Esophagus squamous epithelium (tissue), 5 donors: ENCODE measurements at regions not wholly inside any gene's neighbourhood (a gene's known extent, or its start where the extent isn't known, plus 50 kb on each side); places are given as distances from the start of the nearest gene placed in this dataset.

ENCODE experiments used
- DNase-seq: peaks from one replicate; lab custom pipeline; 2025; lab: John Stamatoyannopoulos, UW
- H3K27ac ChIP-seq, 4 donors: fragments of 200-600 bp; sonication (generic); one replicate each; pipeline ENCODE4 v1.5.1; 2016 to 2019; ENCODE audit warnings: mild to moderate bottlenecking in 1 of 4
- H3K27me3 ChIP-seq, 4 donors: fragments of 200-600 bp; sonication (generic); 1 replicate in 3 of 4; 2 replicates in 1 of 4; pipeline versions ENCODE4 v1.5.1 to v1.6.0; 2017 to 2021; ENCODE audit warnings: antibody characterized with exemption in 1 of 4
- H3K36me3 ChIP-seq, 3 donors: fragments of 200-600 bp; sonication (generic); one replicate each; pipeline ENCODE4 v1.5.1; 2016 to 2019
- H3K4me1 ChIP-seq, 3 donors: fragments of 200-600 bp; sonication (generic); one replicate each; pipeline ENCODE4 v1.5.1; 2017 to 2019
- H3K4me3 ChIP-seq, 4 donors: fragments of 200-600 bp; sonication (generic); 1 replicate in 3 of 4; 2 replicates in 1 of 4; pipeline ENCODE4 v1.5.1; 2016 to 2019; ENCODE audit warnings: mild to moderate bottlenecking in 2 of 4, moderate library complexity in 1 of 4
- H3K9me3 ChIP-seq, 3 donors: fragments of 200-600 bp; sonication (generic); one replicate each; pipeline ENCODE4 v1.5.1; 2016 to 2019
- CTCF ChIP-seq, 6 experiments: fragments of 450-650 bp in 4 of 6; fragments of 200-600 bp in 2 of 6; sonication (generic) in 2 of 6; IDR thresholded peaks; one replicate each; pipeline ENCODE4 v1.5.1; 2016 to 2019; ENCODE audit warnings: antibody characterized with exemption in 6 of 6, mild to moderate bottlenecking in 4 of 6, moderate library complexity in 4 of 6
- POLR2A ChIP-seq, 4 donors: fragments of 450-650 bp; IDR thresholded peaks; one replicate each; pipeline ENCODE4 v1.6.1; 2017; ENCODE audit warnings: antibody characterized with exemption in 4 of 4, mild to moderate bottlenecking in 4 of 4, moderate library complexity in 3 of 4
- WGBS, 2 donors: methylation state at CpG; one replicate each; pipeline ENCODE4 v1.1.5; 2018; 5-methylcytosine and 5-hydroxymethylcytosine counted together
- intact Hi-C: fragments of 100-400 bp; cut with DNase I; formaldehyde crosslinking; loops from one replicate; pipeline ENCODE4 v1.15.0; 2022
- donor health status: DM: yes; HTN: yes; CAD: no.

DNA sequence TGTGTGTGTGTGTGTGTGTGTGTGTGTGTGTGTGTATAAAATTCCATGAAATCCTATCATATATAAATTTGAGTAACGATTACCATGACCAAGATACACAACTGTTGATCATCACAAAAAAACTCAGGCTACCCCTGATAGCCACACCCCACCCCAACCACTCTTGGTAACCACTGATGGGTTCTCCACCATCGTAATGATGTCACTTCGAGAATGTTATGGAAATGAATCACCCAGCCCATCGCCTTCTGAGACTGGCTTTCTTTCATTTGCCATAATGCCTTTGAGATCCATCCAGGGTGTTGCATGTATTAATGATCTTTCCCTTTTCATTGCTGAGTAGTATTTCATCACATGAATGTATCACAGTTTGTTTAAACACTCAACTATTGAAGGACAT lies 496.0 kb downstream of the MIAT start:
- DNase-seq, result no peak
- 86 to 91% methylated on average over 4 of the region's 4 CpGs for WGBS, 2 donors
- peaks cover 0 to 8% (median 3%) of the 10 kb centered on the region in 4 donors for H3K27me3 ChIP-seq
- TF ChIP-seq CTCF (IDR thresholded peaks at IDR 0.05), result no peak
- TF ChIP-seq POLR2A (IDR thresholded peaks at IDR 0.05), result no peak
- no peak overlapping the region for H3K4me3 ChIP-seq
- H3K36me3 ChIP-seq, result no peaks in the 10 kb centered on the region
- H3K9me3 ChIP-seq, result no peaks in the 10 kb centered on the region
- H3K4me1 ChIP-seq, result peaks cover 5 to 14% (median 9%) of the 10 kb centered on the region in 3 donors
- H3K27ac ChIP-seq, result no peak overlapping the region
- intact Hi-C loops, result no loop called here

GRCh38 chr22:27154717-27155116 lies 497.3 kb downstream of the MIAT start:
- Histone ChIP-seq H3K9me3 (no peaks in the 10 kb centered on the region), H3K36me3 (no peaks in the 10 kb centered on the region), H3K27me3 (peaks cover 0 to 11% (median 0%) of the 10 kb centered on the region in 4 donors), H3K4me3 (no peak overlapping the region), H3K4me1 (peaks cover 5 to 13% (median 9%) of the 10 kb centered on the region in 3 donors), H3K27ac (no peak overlapping the region)
- no peak for DNase-seq
- 40 to 50% methylated on average over 12 of the region's 12 CpGs for WGBS, 2 donors
- TF ChIP-seq CTCF (IDR thresholded peaks at IDR 0.05) (no peak), POLR2A (IDR thresholded peaks at IDR 0.05) (no peak)
- intact Hi-C loops, result no loop called here

GRCh38 chr22:27156821-27157489 lies 499.6 kb downstream of the MIAT start:
- H3K27me3 ChIP-seq, result peaks cover 0 to 25% (median 0%) of the 10 kb centered on the region in 4 donors
- no peaks in the 10 kb centered on the region for H3K4me1 ChIP-seq
- H3K9me3 ChIP-seq, result no peaks in the 10 kb centered on the region
- 81 to 87% methylated on average over 8 of the region's 8 CpGs for WGBS, 2 donors
- no peak for DNase-seq
- TF ChIP-seq CTCF (IDR thresholded peaks at IDR 0.05), result no peak
- no peak for TF ChIP-seq POLR2A (IDR thresholded peaks at IDR 0.05)
- intact Hi-C loops, result no loop called here
- no peaks in the 10 kb centered on the region for H3K36me3 ChIP-seq
- H3K4me3 ChIP-seq, result no peak overlapping the region
- no peak overlapping the region for H3K27ac ChIP-seq

DNA sequence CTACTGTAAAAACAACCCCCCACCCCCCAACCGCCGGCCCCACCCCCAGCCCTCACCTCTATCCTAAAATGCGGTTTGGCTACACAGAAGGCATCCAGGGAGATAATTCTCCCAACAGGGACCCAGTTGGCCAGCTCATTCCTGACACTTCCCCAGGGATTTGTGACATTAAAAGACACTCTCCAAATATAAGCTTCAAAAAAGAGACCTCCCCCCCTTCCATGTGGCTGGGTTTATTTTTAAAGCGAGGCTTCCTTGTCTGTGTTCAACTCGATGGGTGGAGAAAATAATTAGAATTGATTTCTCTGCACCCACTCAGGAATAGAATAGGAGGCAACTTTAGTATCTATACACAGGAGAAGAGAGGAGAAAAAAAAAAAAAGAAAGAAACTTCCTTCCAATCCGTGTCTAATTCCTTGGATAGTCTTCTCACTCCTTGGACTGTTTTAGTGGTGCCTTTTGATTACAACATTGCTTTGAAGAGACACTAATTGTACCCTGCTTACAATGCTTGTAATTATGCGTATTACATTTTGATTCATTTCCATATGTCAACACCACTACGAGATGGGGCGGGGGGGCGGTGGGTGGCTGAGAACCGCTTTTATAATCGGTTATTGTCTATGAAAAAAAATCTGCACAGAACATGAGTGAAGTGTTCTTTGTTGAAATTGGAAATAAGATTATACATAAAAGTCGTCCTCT lies 500.4 kb downstream of the MIAT start:
- H3K36me3 ChIP-seq, result no peaks in the 10 kb centered on the region
- no peaks in the 10 kb centered on the region for H3K4me1 ChIP-seq
- no peak for TF ChIP-seq POLR2A (IDR thresholded peaks at IDR 0.05)
- intact Hi-C loops, result no loop called here
- H3K27ac ChIP-seq, result no peak overlapping the region
- H3K9me3 ChIP-seq, result no peaks in the 10 kb centered on the region
- no peak overlapping the region for H3K4me3 ChIP-seq
- H3K27me3 ChIP-seq, result peaks cover 0 to 32% (median 0%) of the 10 kb centered on the region in 4 donors
- no peak for DNase-seq
- WGBS, 2 donors, result 61 to 64% methylated on average over 13 of the region's 13 CpGs

DNA sequence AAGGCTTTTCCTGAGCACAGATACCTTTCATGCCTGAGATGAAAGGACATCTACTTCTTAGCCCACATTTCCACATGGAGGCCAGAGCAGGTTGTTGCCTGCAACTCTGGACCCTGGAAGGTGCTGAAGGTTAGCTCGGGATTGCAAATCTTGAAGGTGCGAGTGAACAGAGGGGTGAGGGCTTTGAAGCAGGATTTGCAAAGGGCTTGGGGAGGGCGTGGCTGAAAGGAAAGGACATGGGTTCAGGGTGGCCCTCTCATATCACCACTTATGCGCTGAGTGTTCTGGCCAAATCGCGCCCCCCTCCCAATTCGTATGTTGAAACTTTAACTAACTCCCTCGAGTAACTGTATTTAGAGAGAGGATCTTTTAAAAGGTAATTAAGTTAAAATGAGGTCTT lies 501.6 kb downstream of the MIAT start:
- Histone ChIP-seq H3K36me3 (no peaks in the 10 kb centered on the region), H3K4me1 (no peaks in the 10 kb centered on the region), H3K9me3 (no peaks in the 10 kb centered on the region), H3K4me3 (no peak overlapping the region), H3K27ac (no peak overlapping the region), H3K27me3 (peaks cover 0 to 36% (median 0%) of the 10 kb centered on the region in 4 donors)
- 71 to 78% methylated on average over 8 of the region's 8 CpGs for WGBS, 2 donors
- TF ChIP-seq CTCF (IDR thresholded peaks at IDR 0.05) (no peak), POLR2A (IDR thresholded peaks at IDR 0.05) (no peak)
- no peak for DNase-seq
- intact Hi-C loops, result no loop called here
